SK-N-SH (cell line): ENCODE measurements at regions not wholly inside any gene's neighbourhood (a gene's known extent, or its start where the extent isn't known, plus 50 kb on each side); places are given as distances from the start of the nearest gene placed in this dataset.

Experiments
- CTCF ChIA-PET: fragments of 300-600, 350-600 bp; formaldehyde crosslinking; extraction: SDS; loops from one replicate; lab custom pipeline; 2021; lab: Yijun Ruan, JAX
- POLR2A ChIA-PET: fragments of 350-600 bp; sonication (Branson Sonifier 250); formaldehyde crosslinking; extraction: SDS; loops from one replicate; lab custom pipeline; 2020; ENCODE audit warnings: antibody characterized with exemption, inconsistent platforms; lab: Yijun Ruan, JAX
- DNase-seq: peaks from one replicate; pipeline ENCODE4 v3.0.0; 2012
- H2AFZ ChIP-seq: fragments of 200-600 bp; sonication (generic); 2 replicates; pipeline ENCODE4 v1.8.1; 2016; ENCODE audit warnings: antibody characterized with exemption, mild to moderate bottlenecking, low read depth
- H3F3A ChIP-seq: fragments of 200-600 bp; sonication (generic); replicated peaks from 2 replicates; pipeline ENCODE3; 2016; ENCODE audit warnings: antibody characterized with exemption, mild to moderate bottlenecking; ENCODE audit not compliant: insufficient read depth
- H3K27ac ChIP-seq, 2 experiments: fragments of 200-500 bp in 1 of 2; fragments of 200-600 bp in 1 of 2; sonication (Bioruptor generic) in 1 of 2; sonication (generic), shearing (Covaris generic) in 1 of 2; 2 replicates each; pipeline versions ENCODE4 v1.5.1 to v1.6.1; 2014 to 2016; ENCODE audit warnings: low read depth in 2 of 2, inconsistent platforms in 1 of 2, low read length in 1 of 2, mild to moderate bottlenecking in 1 of 2, mixed read lengths in 1 of 2
- H3K27me3 ChIP-seq: fragments of 200-600 bp; sonication (generic), shearing (Covaris generic); 2 replicates; pipeline ENCODE4 v1.6.1; 2016; ENCODE audit warnings: mixed run types; ENCODE audit not compliant: insufficient read depth
- H3K36me3 ChIP-seq, 2 experiments: fragments of 200-500 bp in 1 of 2; fragments of 200-600 bp in 1 of 2; sonication (Bioruptor generic) in 1 of 2; sonication (generic) in 1 of 2; replicated peaks in 1 of 2; 2 replicates each; pipeline versions ENCODE3 to v1.5.1; 2014 to 2016; ENCODE audit warnings: low read length in 1 of 2, mild to moderate bottlenecking in 1 of 2; ENCODE audit not compliant: insufficient read depth in 2 of 2, control insufficient read depth in 1 of 2
- H3K4me1 ChIP-seq, 2 experiments: fragments of 200-500 bp in 1 of 2; fragments of 200-600 bp in 1 of 2; sonication (Bioruptor generic) in 1 of 2; sonication (generic), shearing (Covaris generic) in 1 of 2; 2 replicates each; pipeline versions ENCODE4 v1.5.1 to v1.6.1; 2014 to 2016; ENCODE audit warnings: low read depth in 1 of 2, low read length in 1 of 2, mixed run types in 1 of 2; ENCODE audit not compliant: insufficient read depth in 2 of 2, control insufficient read depth in 1 of 2
- H3K4me2 ChIP-seq: fragments of 200-600 bp; sonication (generic), shearing (Covaris generic); 2 replicates; pipeline ENCODE4 v1.6.1; 2017; ENCODE audit warnings: mixed run types
- H3K4me3 ChIP-seq, 2 experiments: fragments of 200-500 bp in 1 of 2; fragments of 200-600 bp in 1 of 2; sonication (Bioruptor generic) in 1 of 2; sonication (generic), shearing (Covaris generic) in 1 of 2; 2 replicates each; pipeline versions ENCODE4 v1.5.1 to v1.8.1; 2014 to 2016; ENCODE audit warnings: low read depth in 2 of 2, inconsistent platforms in 1 of 2, low read length in 1 of 2, mild to moderate bottlenecking in 1 of 2, mixed read lengths in 1 of 2, moderate library complexity in 1 of 2
- H3K79me2 ChIP-seq: fragments of 200-600 bp; sonication (generic); 2 replicates; pipeline ENCODE4 v1.8.1; 2017; ENCODE audit warnings: mild to moderate bottlenecking; ENCODE audit not compliant: insufficient read depth
- H3K9ac ChIP-seq: fragments of 200-600 bp; sonication (generic); 2 replicates; pipeline ENCODE4 v1.6.1; 2017; ENCODE audit warnings: mixed run types
- H3K9me2 ChIP-seq: fragments of 200-600 bp; sonication (generic); 2 replicates; pipeline ENCODE4 v1.6.1; 2017; ENCODE audit warnings: mixed run types
- H3K9me3 ChIP-seq: fragments of 200-600 bp; sonication (generic); 2 replicates; pipeline ENCODE4 v1.6.1; 2017; ENCODE audit warnings: mixed run types, mild to moderate bottlenecking, moderate library complexity
- H4K20me1 ChIP-seq: fragments of 200-600 bp; sonication (generic); 2 replicates; pipeline ENCODE4 v1.6.1; 2017; ENCODE audit warnings: mild to moderate bottlenecking, mixed run types; ENCODE audit not compliant: insufficient read depth
- FOXJ3 ChIP-seq: sonication (generic); formaldehyde crosslinking; IDR thresholded peaks from 2 replicates; pipeline ENCODE4 v1.5.1; 2020; ENCODE audit warnings: mild to moderate bottlenecking, missing genetic modification reagents
- FOXM1 ChIP-seq: IDR thresholded peaks from 2 replicates; pipeline ENCODE4 v1.4.0; 2012; ENCODE audit warnings: low read depth, mild to moderate bottlenecking
- IRF3 ChIP-seq: fragments of 150-350 bp; IDR thresholded peaks from 2 replicates; pipeline ENCODE4 v1.6.1; 2016; ENCODE audit warnings: mild to moderate bottlenecking, low read depth, low read length
- MXI1 ChIP-seq: IDR thresholded peaks from 2 replicates; pipeline ENCODE4 v1.6.1; 2012; ENCODE audit warnings: mild to moderate bottlenecking, low read depth, low read length, improper control_type of control experiment
- POLR2AphosphoS5 ChIP-seq: IDR thresholded peaks from 2 replicates; pipeline ENCODE4 v1.6.1; 2012; ENCODE audit warnings: low read depth, low read length
- RAD21 ChIP-seq: IDR thresholded peaks from 2 replicates; pipeline ENCODE4 v1.6.1; 2012; ENCODE audit warnings: mild to moderate bottlenecking, low read length
- REST ChIP-seq: IDR thresholded peaks from 2 replicates; pipeline ENCODE4 v1.6.1; 2012; ENCODE audit warnings: mild to moderate bottlenecking, low read depth, low read length, moderate library complexity
- TEAD4 ChIP-seq: IDR thresholded peaks from 2 replicates; pipeline ENCODE4 v1.4.0; 2012; ENCODE audit warnings: mild to moderate bottlenecking, borderline replicate concordance; ENCODE audit not compliant: insufficient read depth
- USF2 ChIP-seq: fragments of 150-350 bp; IDR thresholded peaks from 2 replicates; pipeline ENCODE4 v1.6.1; 2017; ENCODE audit warnings: antibody characterized with exemption, low read length, low read depth, borderline replicate concordance
- WGBS: methylation state at CpG from one replicate; pipeline ENCODE4 v1.1.6; 2017; ENCODE audit warnings: low lambda C conversion rate; 5-methylcytosine and 5-hydroxymethylcytosine counted together

GRCh38 chr11:31973172-31973571 lies 117.7 kb upstream of the RCN1 start (continued):
- TF ChIP-seq TEAD4 (no peak), POLR2AphosphoS5 (no peak), RAD21 (no peak), MXI1 (no peak), REST (no peak)
- TF ChIP-seq, all 33 proteins: peak for 0

- Histone ChIP-seq H3K79me2 (no peaks in the 10 kb centered on the region), H3K36me3 (no peaks in the 10 kb centered on the region)
- CTCF ChIA-PET = interaction anchor here (1.0 kb wide), 3 partner anchors 11 to 79 kb away, joined by 3 to 4 read pairs (median 3); no protein-coding TSS in a partner anchor
Observed at GRCh38 chr11:31972623-31973022, 118.3 kb upstream of the RCN1 start.

More at GRCh38 chr11:31972623-31973022, 118.3 kb upstream of the RCN1 start:
- POLR2A ChIA-PET = no interaction called here
- Histone ChIP-seq H2AFZ (no peak overlapping the region), H3K27ac (no peak overlapping the region), H3K9me2 (no peaks in the 10 kb centered on the region), H3F3A (no peaks in the 10 kb centered on the region), H3K4me2 (no peak overlapping the region), H3K9ac (no peak overlapping the region), H3K4me3 (no peak overlapping the region), H3K9me3 (no peaks in the 10 kb centered on the region), H3K4me1 (peaks cover 8 to 15% of the 10 kb centered on the region in 2 experiments; a peak in 3 of 4 replicates), H3K27me3 (no peaks in the 10 kb centered on the region; the same call in 1 of the 2 replicates), H4K20me1 (no peaks in the 10 kb centered on the region)
- TF ChIP-seq FOXM1 (no peak), FOXJ3 (CRISPR knock-in tag) (no peak), USF2 (no peak), IRF3 (no peak)
- 53% methylated on average over 5 of the region's 5 CpGs for WGBS
- DNase-seq = no peak
